HG03095 (cell line): ENCODE measurements at regions not wholly inside any gene's neighbourhood (a gene's known extent, or its start where the extent isn't known, plus 50 kb on each side); places are given as distances from the start of the nearest gene placed in this dataset.
"Not testable (repeated sequence)": the region's sequence is repeated elsewhere in the genome, so short reads cannot be mapped to it uniquely, and the experiment has no call there.

Experiments
- ATAC-seq: cut with Tn5 transposase; IDR thresholded peaks from one replicate; pipeline ENCODE4 v1.9.1; 2021; ENCODE audit warnings: moderate library complexity; ENCODE audit not compliant: unreplicated experiment

DNA sequence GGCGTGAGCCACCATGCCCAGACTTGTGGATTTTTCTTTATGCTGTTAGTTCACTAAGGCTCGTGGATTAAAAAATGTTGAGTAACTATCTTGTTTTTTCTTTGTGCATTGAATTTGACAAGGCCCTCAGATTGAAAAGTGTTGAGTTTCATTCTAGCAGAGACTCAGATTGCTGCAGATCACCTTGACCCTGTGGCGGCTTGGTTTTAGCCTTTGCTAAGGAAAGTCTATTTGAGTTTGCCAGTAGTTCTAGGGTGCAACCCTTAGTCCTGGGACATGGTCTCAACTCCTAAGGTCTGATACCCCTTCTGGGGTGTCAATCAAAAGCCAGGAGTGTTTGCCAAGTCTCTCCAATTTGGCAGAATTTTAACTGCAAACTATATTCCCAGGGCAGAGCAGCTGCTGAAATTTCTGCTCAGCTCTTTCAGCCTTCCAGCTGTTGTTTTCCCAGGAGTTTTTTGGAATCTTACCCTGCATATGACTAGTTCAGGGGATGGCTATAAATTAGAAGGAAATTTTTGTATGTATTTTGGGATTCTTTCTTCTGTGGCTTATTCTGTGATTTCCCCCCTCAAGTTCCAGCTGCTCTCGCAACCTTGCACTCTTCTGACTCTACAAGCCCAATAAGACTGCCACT is 84.3 kb upstream of the HAND1 start:
- ATAC-seq: no peak

DNA sequence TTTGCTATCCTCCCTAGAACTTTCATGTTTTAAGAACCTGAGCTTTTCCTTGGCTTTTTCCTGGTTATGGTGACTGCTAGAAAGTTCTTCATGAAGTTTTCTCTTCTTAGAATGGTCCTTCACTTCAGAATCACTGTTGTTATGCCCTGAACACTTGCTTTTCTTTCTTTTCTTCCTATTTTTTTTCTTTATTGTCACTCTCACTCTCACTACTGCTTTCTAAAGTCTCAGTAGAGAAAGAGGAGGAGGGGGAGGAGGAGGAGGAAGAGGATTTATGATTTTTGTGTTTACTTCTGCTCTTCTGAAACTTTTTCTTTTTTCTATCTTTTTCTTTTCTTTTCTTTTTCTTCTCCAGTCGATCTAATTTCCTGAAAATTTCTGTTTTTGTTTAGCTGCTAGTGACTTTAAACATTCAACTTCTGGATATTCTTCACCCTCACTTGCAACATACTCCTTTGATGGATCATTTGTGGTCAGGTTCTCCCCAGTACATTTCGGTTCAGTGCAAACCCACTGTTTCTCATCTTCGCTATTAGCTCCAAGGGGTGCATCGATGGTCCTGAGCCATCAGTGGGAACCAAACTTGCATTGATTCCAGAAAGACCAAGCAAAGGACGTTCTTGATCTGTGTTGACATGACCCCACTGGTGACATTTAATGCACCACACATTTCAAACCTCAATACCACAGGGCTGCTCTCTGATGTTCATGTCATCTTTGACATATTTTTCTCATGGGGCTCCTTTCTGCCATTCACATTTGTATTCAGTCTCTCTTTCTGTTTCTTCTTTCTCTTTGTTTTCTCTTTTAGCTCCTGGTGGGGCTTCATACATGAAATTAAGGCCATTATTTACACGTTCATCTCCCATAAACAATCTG is 81.6 kb upstream of the HAND1 start:
- no peak for ATAC-seq

DNA sequence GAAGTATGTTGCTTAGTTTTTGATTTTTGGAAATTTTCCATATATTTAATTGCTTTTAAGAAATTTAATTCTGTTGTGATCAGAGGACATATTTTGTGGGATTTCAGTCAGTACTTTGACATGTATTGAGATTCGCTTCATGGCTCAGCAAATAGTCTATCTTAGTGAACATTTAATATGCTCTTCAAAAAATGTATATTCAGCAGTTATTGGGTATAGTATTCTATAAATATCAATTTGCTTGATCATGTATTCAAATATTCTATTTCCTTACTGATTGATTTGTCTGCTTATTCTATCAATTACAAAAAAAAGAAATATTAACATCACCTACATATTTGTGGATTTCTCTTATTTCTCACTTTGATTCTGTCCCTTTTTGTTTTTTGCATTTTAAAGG is 79.5 kb upstream of the HAND1 start:
- no peak for ATAC-seq

DNA sequence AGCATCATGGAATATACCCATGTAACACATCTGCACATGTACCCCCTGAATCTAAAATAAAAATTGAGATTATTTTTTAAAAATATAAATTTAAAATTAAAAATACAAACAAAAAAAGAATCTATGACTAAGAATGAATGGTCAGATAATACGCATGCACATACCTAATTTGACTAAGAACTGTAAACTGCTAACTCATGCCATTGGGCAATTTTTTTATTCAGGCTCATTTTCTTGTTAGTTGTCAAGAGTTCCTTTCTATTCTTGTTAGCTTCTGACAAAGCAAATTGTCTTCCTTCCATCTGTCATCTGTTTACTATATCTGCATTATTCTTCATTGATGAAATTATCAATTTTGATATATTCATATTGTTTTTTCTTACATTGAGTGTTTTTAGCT is 69.5 kb upstream of the HAND1 start:
- ATAC-seq: no peak

DNA sequence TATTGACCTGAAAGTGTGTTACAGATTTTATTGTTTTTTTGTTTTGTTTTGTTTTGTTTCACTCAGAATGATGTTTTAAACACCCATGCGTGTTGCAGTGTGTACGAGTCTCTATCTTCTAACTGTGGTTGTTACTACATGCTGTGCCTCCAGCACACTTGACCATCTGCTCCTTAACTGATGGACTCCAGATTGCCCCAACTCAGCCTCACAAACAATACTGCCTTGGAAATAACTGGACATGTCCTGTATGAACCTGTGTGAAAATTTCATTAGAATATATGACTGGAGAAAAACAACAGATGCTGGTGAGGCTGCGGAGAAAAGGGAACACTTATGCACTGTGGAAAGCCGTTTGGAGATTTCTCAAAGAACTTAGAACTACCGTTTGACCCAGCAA is 68.7 kb upstream of the HAND1 start:
- ATAC-seq: no peak

DNA sequence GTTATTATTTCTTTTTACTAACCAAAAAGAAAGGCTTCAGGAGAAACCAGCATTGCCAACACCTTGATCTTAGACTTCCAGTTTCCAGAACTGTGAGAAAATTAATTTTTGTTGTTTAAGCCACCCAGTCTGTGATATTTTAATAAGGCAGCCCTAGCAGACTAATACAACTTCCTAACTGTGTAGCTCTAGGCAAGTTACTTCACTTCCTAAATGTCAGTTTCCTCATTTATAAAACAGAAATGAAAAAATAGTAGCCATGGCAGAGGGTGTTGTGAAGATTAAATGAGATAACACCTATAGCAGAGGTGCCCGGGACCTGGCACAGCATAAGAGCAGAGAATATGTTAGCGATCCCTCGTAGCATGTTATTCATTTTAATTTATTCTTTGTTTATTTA is 66.6 kb upstream of the HAND1 start:
- ATAC-seq: no peak

DNA sequence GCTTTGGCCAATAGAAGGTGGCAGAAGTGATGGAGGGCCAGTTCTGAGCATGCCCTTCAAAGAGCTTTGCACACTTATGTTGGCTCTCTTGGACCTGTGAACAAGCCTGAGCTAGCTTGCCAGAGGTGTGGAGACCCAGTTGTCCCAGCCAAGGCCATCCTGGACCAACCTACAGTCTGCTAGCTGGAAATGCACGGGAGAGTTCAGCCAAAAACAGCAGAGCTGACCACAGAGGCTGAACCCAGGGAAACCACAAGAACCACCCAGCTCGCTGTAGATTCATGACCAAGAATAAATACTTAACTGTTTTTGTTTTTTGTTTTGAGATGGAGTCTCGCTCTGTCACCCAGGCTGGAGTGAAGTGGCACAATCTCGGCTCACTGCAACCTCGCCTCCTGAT is 65.4 kb upstream of the HAND1 start:
- ATAC-seq: no peak

DNA sequence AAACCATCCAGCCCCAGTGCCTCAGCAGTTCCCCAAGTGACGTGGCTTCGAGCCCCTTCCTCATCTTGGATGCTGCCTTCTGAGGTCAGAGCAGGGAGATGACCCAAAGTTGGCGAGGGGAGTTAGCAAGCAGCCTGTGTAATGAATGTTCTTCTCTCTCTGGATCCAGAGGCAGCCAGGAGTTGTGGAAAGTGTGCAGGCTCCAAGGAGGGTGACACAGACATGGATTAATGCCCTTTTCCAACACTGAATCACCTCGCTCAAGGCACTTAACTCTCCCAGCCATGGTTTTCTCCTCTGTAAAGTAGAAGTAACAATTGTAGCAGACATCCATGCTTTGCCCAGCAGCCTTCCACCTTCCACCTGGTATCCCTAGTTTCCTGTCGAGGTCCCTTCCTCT is 64.6 kb upstream of the HAND1 start:
- no peak for ATAC-seq

DNA sequence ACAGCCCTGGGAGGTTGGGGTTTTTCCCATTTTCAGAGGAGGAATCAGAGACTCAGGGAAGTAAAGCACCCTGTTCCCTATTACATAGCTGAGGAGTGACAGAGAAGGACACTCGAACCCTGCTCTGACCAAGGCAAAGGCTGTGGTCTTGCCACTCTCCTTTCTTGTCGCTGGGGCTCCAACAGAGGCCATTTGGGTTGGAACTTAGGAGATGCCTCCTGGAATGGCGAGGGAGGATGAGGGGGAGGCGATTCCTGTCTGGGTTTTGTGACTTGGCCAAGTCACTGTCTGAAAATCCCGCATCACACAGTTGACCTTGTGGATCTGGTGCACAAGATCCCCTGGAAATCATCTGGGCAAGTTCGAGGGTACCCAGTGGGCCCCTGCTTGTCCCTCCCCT is 64.0 kb upstream of the HAND1 start:
- no peak for ATAC-seq

DNA sequence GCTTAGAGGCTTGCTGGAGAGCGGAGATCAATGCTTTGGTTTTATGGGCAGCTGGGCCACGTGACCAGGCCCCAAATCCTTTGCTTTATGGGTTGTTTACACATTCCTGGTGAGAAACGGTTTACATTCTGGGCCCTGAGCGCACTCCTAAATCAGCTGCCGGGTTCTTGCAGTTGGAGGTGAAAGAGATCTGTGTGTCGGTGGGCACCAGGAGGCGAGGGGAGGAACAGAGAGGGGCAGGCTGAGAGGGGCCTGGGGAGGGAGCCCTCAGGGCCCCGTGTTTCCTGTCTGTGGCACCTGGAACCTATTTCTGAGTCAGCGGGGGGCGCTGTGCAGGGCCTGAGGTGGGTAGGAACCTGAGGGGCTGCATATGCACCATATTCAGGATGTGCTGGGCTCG is 63.5 kb upstream of the HAND1 start:
- ATAC-seq: no peak

DNA sequence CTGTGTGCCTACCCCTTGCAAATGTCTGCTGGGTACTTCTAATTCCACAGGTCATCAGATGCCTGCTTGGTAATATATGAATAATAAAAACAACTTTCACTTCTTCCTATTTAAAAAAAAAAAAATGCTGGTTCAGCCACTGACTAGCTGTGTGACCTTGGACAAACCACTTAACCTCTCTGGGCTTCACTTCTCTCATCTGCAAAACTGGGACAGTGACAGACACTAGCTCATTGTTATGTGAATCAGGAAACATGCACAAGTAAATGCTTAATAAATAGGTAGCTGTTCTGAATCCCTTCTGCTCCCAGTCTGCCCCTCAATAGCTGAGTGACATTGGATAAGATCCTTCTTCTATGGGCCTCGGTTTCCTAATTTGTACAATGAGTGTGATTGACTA is 62.6 kb upstream of the HAND1 start:
- ATAC-seq: no peak

DNA sequence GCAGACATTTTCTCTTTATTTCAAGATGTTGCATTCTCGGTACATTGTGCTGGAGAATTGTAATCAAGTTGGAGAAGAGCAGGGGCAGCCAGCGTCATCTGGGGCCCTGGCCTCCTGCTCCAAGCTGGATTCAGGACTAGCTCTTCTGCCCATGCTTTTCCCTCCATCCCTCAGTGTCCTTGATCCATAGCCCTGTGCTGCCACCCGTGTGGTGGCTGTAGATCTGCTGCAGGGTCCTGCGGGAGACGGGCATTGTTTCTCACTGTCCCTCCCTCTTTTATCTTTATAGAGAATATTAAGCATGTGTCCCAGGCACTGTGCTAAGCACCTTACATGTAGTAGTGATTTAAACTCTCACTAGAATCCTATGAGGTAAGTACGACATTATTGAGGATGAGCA is 60.5 kb upstream of the HAND1 start:
- ATAC-seq: no peak

DNA sequence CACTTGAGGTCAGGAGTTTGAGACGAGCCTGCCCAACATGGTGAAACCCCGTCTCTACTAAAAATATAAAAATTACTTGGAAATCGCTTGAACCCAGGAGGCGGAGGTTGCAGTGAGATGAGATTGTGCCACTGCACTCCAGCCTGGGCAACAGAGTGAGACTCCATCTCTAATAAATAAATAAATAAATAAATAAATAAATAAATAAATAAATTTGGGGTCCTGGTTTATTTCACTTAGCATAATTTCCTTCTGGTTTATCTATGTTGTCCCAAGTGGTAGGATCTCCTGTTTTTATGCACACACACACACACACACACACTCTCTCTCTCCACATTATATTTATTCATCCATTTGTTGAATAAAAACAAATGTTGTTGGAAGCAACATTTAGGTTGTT is 58.4 kb upstream of the HAND1 start:
- not testable (repeated sequence) for ATAC-seq

DNA sequence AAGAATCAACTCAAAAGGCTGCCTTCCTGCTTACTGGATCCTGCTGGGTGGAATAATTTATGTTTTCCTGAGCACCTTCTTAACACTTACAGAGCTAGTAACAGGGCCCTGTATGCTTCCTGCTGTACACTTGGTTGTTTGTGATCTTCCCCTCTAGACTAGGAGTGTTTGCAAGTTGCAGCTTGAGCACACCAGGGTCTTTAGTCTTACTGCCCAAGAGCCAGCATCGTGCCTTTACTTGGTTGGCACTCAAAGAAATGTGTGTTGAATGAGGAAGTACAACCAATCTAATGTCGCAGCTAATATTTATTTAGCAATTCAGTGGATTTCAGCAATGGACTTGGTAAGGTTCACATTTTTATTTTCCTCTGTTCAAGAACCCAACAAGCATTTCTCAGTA is 57.5 kb upstream of the HAND1 start:
- ATAC-seq: no peak

DNA sequence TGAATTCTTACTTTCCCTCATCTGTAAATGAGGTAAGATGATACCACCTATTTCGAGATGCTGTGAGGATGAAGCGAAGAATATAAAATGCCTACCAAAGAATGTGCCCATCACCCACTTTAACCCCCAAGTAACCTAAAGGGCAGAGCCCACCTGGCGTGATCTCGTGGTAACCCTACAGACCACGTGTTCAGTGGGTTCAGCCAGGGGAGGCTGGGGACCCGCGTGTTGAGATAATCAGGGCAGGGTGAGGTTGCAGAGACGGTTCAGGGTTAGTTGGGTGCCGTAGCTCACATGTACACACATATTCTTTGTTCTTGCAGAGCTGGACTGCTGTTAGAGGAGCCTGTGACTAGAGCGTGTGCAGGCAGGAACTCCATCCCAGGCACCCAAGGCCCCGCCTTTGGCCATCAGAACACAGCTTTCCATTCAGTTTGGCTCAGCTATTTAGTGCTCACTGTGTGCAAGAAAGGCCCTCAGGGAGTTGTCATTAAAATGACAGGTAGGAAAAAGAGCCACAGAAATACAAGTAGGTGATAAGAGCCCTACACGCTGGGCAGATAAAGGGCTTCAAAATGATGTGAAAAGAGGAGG is 56.5 kb upstream of the HAND1 start:
- ATAC-seq: no peak

DNA sequence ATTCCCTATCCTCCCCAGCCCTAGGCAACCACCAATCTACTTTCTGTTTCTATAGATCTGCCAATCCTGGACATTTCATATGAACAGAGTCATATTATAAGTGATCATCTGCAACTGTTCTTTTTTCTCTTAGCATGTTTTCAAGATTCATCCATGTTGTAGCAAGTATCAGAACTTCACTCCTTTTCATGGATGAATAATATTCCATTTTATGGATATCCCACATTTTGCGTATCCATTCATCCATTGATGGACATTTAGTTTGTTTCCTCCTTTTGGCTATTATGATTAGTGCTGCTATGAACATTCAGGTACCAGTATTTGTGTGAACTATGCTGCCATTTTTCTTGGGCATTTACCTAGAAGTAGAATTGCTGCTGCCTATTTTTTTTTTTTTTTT is 51.3 kb upstream of the HAND1 start:
- no peak for ATAC-seq

DNA sequence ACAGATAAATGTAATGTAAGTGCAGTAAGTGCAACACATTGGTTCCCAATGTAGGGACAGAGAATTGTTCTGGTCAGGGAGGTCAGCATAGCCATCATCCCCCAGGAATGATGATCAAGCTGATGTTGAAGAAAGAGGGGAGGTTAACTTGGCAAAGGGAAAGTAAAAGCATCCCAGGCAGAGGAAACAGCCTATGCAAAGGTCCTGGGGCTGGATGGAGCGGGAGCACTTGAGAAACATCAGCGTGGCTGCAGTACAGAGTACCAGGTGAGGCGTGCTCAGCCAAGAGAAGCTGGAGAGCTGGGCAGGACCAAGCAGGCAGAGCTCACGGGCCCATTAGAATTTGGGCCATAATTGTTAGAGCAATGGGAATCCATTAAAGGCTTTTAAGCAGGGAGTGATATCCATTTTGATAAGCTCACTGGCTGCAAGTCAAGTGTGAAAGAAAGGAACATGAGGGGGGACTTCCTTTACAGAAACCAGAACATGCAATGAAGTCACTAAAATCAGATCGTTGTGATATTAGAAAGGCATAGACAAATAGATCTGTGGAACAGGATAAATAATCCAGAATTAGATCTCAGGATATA is 50.1 kb upstream of the HAND1 start:
- ATAC-seq: no peak
